Epithelial cell of esophagus (primary cell): ENCODE measurements at regions not wholly inside any gene's neighbourhood (a gene's known extent, or its start where the extent isn't known, plus 50 kb on each side); places are given as distances from the start of the nearest gene placed in this dataset.

Source experiments
- DNase-seq: peaks from one replicate; pipeline ENCODE4 v3.0.0; 2010; ENCODE audit warnings: low read depth
- H3K4me3 ChIP-seq: 2 replicates; pipeline ENCODE4 v1.5.1; 2011; ENCODE audit warnings: mild to moderate bottlenecking, low read length, control low read depth
- TF ChIP-seq, protein P1 (sequence below): IDR thresholded peaks from 2 replicates; pipeline ENCODE4 v1.5.1; 2011; ENCODE audit warnings: low read depth, mild to moderate bottlenecking, low read length, control low read depth, inconsistent platforms; ENCODE audit not compliant: insufficient read depth; ENCODE audit errors: missing control alignments

DNA sequence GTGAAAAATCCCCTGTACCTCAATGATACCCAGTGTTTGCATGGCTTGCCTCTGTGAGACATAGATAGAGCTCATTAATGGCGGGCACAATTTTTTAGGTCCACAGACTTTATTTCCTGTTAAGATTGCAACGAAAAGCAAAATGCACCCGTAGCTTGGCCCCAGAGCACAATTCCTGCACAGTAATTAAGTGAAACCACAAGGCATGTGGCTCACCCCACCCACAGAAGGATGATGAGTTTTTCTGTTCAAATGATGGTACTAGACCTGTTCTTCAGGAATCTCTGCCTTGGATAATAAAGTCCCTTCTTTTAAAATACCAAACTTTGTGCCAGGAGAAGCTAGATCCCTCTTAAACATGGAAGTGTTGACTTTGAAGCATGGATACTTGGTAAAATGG, 738.1 kb downstream of the QKI start:
- DNase-seq = peak; percentile 6
- H3K4me3 ChIP-seq = no peak overlapping the region
- TF ChIP-seq, protein P1, sequence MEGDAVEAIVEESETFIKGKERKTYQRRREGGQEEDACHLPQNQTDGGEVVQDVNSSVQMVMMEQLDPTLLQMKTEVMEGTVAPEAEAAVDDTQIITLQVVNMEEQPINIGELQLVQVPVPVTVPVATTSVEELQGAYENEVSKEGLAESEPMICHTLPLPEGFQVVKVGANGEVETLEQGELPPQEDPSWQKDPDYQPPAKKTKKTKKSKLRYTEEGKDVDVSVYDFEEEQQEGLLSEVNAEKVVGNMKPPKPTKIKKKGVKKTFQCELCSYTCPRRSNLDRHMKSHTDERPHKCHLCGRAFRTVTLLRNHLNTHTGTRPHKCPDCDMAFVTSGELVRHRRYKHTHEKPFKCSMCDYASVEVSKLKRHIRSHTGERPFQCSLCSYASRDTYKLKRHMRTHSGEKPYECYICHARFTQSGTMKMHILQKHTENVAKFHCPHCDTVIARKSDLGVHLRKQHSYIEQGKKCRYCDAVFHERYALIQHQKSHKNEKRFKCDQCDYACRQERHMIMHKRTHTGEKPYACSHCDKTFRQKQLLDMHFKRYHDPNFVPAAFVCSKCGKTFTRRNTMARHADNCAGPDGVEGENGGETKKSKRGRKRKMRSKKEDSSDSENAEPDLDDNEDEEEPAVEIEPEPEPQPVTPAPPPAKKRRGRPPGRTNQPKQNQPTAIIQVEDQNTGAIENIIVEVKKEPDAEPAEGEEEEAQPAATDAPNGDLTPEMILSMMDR = no peak

DNA sequence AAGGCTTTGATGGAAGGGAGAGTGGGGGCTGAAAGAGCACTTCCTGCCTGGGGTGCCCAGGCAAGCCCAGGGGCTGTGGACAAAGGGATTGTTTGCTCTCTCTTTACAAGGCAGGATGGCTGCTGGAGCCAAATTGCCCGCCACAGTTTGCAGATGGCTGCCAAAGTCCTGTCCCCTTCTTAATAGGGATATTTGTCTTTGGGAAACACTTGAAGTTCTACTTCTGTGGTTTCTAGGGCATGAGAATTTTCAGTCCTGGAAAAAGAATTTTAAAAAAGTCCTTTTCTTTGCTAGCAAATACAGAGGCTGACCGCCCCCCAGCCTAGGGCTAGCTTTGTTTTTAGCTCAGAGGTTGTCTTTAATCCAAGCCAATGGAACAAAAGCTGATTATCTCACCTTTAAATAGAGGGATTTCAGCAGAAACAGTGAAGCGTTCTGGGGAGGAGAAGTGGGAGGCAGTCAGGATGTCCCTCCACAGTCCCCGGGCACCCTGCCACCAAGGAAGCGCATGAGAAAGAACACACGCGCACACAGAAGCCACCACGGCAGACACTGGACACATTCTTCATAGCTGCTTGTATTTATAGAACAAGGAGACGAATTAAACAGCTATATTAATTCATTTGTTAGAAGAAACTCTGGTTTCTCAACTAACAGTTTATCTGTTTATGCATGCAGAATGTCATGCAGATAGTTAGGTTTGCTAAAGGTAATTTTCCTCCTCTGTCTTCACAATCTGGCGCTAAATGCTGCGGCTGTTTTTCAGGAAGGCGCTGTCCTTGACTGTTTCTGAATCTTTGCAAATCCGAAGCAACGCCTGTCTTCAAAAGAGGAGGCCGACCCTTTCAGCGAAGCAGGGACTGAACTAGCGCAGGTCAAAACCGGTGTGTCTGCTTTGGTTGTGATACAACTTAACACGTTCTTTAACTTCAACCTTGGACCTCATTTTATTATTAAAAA, 736.9 kb downstream of the QKI start:
- no peak overlapping the region for H3K4me3 ChIP-seq
- DNase-seq = no peak
- TF ChIP-seq, protein P1 = no peak

- TF ChIP-seq, protein P1 = no peak
- H3K4me3 ChIP-seq = no peak overlapping the region
- no peak for DNase-seq
Measured at GRCh38 chr6:164150232-164150631, 735.7 kb downstream of the QKI start.

DNA sequence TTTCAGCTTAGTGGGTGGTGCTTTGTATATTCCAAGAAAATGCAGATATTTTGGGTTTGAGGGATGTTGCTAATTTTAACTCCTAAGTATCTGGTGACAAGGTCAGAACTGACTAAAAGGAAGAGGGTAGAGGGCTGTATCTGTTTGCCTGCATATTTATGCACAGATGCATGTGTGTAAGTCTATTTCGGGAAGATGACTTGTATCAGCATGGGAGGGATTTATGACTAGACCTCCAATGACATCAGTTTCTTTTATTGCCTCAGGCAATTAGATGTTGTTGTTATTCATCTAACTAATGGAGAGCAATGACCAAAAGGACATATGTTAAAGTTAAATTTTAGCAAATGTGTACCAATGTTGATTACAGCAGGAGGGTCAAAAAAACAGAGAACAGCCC, 734.3 kb downstream of the QKI start:
- H3K4me3 ChIP-seq = no peak overlapping the region
- TF ChIP-seq, protein P1 = no peak
- DNase-seq = no peak

DNA sequence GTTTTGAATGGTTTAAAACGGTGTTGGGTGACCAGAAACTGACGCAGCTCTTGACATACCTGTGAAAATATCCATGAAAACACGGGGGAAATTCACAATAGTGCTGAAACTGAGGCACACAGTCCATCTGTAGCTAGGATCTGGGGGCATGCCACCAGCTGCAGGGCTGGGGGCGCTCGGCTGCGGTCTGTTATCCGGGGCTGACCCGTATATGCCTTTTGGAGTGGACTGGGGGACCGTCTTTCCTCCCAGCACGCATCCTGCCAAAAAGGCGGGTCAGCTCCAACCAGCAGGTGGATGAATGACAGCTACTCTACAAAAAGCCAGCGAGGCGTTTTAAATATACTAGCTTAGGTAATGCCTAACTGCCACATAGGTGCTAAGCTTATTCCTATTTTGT, 729.8 kb downstream of the QKI start:
- no peak for DNase-seq
- TF ChIP-seq, protein P1 = no peak
- no peak overlapping the region for H3K4me3 ChIP-seq

DNA sequence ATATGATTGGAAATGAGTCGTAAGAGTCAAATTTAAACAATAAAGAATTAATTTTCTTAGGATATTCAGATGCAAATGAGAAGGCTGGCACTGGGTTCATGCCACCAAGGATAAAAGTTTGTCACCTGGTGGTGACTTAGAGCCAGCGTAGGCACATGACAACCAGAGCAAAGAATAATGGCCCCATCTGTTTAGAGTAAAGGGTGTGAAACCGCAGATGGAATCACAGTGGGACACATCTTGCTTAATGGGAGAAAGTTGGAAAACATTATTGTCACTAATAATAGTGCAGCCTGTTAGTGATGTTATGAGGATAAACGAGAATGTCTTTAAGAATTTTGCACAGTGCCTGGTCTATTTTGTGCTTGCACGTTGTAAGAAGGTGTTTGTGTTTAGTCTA, 727.8 kb downstream of the QKI start:
- TF ChIP-seq, protein P1 = no peak
- DNase-seq = no peak
- no peak overlapping the region for H3K4me3 ChIP-seq
